ENCODE measurements at regions not wholly inside any gene's neighbourhood (a gene's known extent, or its start where the extent isn't known, plus 50 kb on each side); places are given as distances from the start of the nearest gene placed in this dataset.

DNA sequence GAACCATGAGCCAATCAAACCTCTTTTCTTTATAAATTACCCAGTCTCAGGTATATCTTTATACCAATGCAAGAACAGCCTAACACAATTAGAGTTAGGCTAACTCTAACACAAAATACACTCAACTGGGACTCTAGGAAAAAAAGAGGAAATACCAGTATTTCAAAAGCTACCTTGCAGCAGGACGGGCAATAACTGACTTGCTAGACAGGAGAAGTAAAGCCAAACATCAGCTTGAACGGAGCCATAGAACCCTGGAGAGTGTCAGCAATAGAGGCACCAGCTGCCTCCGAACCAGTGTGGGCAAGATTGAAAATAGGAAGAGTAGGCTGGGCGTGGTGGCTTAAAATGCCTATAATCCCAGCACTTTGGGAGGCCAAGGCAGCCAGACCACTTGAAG is 162.0 kb upstream of the SOX4 start:
- Histone ChIP-seq H3K4me3 (ENCODE audit: low read length) (no peak overlapping the region), H3K9me3 (ENCODE audit: control insufficient read depth in 1 of 2, insufficient read depth in 1 of 2, low read length in 2 of 2) (peaks cover 1 to 10% of the 10 kb centered on the region in 2 experiments), H3K4me1 (ENCODE audit: insufficient read depth, low read length) (no peaks in the 10 kb centered on the region), H3K27ac (ENCODE audit: low read depth in 1 of 2, low read length in 2 of 2) (no peak overlapping the region), H3K36me3 (ENCODE audit: insufficient read depth, low read length) (no peaks in the 10 kb centered on the region), H3K27me3 (ENCODE audit: control insufficient read depth in 1 of 2, insufficient read depth in 2 of 2, low read length in 2 of 2) (no peaks in the 10 kb centered on the region)
- Mint-ChIP-seq H3K4me1 (ENCODE audit: low read depth) (no peaks in the 10 kb centered on the region), H3K27ac (no peak overlapping the region), H3K36me3 (ENCODE audit: low read depth) (no peaks in the 10 kb centered on the region), H3K4me3 (no peak overlapping the region), H3K27me3 (no peaks in the 10 kb centered on the region), H3K9me3 (no peaks in the 10 kb centered on the region)
- CTCF ChIA-PET = no interaction called here
- ATAC-seq (ENCODE audit: poor library complexity) (no peak), DNase-seq (no peak)
- intact Hi-C loops (cut with DNase I, micrococcal nuclease) = no loop called here
- TF ChIP-seq, protein P1, sequence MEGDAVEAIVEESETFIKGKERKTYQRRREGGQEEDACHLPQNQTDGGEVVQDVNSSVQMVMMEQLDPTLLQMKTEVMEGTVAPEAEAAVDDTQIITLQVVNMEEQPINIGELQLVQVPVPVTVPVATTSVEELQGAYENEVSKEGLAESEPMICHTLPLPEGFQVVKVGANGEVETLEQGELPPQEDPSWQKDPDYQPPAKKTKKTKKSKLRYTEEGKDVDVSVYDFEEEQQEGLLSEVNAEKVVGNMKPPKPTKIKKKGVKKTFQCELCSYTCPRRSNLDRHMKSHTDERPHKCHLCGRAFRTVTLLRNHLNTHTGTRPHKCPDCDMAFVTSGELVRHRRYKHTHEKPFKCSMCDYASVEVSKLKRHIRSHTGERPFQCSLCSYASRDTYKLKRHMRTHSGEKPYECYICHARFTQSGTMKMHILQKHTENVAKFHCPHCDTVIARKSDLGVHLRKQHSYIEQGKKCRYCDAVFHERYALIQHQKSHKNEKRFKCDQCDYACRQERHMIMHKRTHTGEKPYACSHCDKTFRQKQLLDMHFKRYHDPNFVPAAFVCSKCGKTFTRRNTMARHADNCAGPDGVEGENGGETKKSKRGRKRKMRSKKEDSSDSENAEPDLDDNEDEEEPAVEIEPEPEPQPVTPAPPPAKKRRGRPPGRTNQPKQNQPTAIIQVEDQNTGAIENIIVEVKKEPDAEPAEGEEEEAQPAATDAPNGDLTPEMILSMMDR (IDR thresholded peaks at IDR 0.05) = no peak
- POLR2A ChIA-PET = no interaction called here

DNA sequence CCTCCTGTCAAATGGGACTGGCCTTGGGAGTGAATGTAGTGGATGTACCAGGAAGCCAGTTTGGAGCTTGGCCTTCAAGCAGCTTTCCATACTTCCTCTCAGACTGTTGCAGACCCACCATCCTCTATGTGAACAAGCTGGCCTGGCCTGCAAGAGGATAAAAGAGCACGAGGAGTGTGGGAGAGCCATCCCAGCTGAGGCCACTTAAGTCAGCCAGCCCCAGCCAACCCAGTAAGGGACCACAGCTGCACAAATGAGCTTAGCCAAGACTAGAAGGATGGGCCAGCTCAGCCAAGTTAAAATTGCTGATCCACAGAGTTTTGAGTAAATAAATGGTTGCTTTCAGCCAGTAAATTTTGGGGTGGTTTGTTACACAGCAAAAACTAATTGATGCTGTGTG is 156.9 kb upstream of the SOX4 start:
- Mint-ChIP-seq H3K27me3 (no peaks in the 10 kb centered on the region), H3K4me1 (ENCODE audit: low read depth) (peaks cover 15% of the 10 kb centered on the region), H3K4me3 (no peak overlapping the region), H3K27ac (no peak overlapping the region), H3K9me3 (no peaks in the 10 kb centered on the region), H3K36me3 (ENCODE audit: low read depth) (no peaks in the 10 kb centered on the region)
- no peak for DNase-seq
- Histone ChIP-seq H3K27ac (ENCODE audit: low read depth in 1 of 2, low read length in 2 of 2) (no peak overlapping the region), H3K9me3 (ENCODE audit: control insufficient read depth in 1 of 2, insufficient read depth in 1 of 2, low read length in 2 of 2) (peaks cover 0 to 6% of the 10 kb centered on the region in 2 experiments), H3K27me3 (ENCODE audit: control insufficient read depth in 1 of 2, insufficient read depth in 2 of 2, low read length in 2 of 2) (no peaks in the 10 kb centered on the region), H3K36me3 (ENCODE audit: insufficient read depth, low read length) (no peaks in the 10 kb centered on the region), H3K4me1 (ENCODE audit: insufficient read depth, low read length) (peaks cover 5% of the 10 kb centered on the region), H3K4me3 (ENCODE audit: low read length) (no peak overlapping the region)
- intact Hi-C loops (cut with DNase I, micrococcal nuclease) = no loop called here
- TF ChIP-seq, protein P1 (IDR thresholded peaks at IDR 0.05) = no peak
- ATAC-seq (ENCODE audit: poor library complexity) = no peak
- ChIA-PET CTCF (no interaction called here), POLR2A (no interaction called here)

DNA sequence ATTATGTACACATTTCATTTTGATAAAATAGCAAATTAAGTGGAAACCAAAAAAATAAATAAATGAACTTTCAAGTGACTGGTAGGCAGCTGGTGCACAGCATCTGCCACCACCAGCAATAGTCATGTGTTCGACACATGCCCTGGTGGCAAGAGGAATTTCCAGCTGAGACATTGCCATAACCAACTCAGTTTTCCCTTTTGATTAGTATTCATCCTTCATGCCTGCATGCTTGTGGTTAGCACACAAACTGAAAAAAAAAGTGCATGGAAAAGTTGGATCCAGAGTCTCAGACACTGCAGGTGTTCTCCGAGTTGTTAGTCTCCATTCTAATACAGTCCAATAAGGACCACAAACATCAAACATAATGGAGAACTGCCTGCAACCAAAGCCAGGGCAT is 156.0 kb upstream of the SOX4 start:
- DNase-seq (no peak), ATAC-seq (ENCODE audit: poor library complexity) (no peak)
- Histone ChIP-seq H3K4me3 (ENCODE audit: low read length) (no peak overlapping the region), H3K4me1 (ENCODE audit: insufficient read depth, low read length) (peaks cover 5% of the 10 kb centered on the region), H3K9me3 (ENCODE audit: control insufficient read depth in 1 of 2, insufficient read depth in 1 of 2, low read length in 2 of 2) (peaks cover 0 to 6% of the 10 kb centered on the region in 2 experiments), H3K27ac (ENCODE audit: low read depth in 1 of 2, low read length in 2 of 2) (no peak overlapping the region), H3K36me3 (ENCODE audit: insufficient read depth, low read length) (no peaks in the 10 kb centered on the region), H3K27me3 (ENCODE audit: control insufficient read depth in 1 of 2, insufficient read depth in 2 of 2, low read length in 2 of 2) (no peaks in the 10 kb centered on the region)
- ChIA-PET CTCF (no interaction called here), POLR2A (no interaction called here)
- Mint-ChIP-seq H3K9me3 (no peaks in the 10 kb centered on the region), H3K4me1 (ENCODE audit: low read depth) (peaks cover 15% of the 10 kb centered on the region), H3K27ac (no peak overlapping the region), H3K27me3 (no peaks in the 10 kb centered on the region), H3K36me3 (ENCODE audit: low read depth) (no peaks in the 10 kb centered on the region), H3K4me3 (no peak overlapping the region)
- TF ChIP-seq, protein P1 (IDR thresholded peaks at IDR 0.05) = no peak
- intact Hi-C loops (cut with DNase I, micrococcal nuclease) = no loop called here

Measured in CD4-positive, alpha-beta T cell (primary cell).